ENCODE measurements at regions not wholly inside any gene's neighbourhood (a gene's known extent, or its start where the extent isn't known, plus 50 kb on each side); places are given as distances from the start of the nearest gene placed in this dataset.

- no peak for DNase-seq
- WGBS, 4 donors, result 72 to 84% (median 84%) methylated on average over 1 of the region's 1 CpG
- Histone ChIP-seq H3K27ac (no peak overlapping the region), H3K9me3 (no peaks in the 10 kb centered on the region), H3K4me3 (no peak overlapping the region), H3K27me3 (no peaks in the 10 kb centered on the region), H3K36me3 (no peaks in the 10 kb centered on the region), H3K4me1 (no peaks in the 10 kb centered on the region)
- TF ChIP-seq POLR2A (IDR thresholded peaks at IDR 0.05) (no peak), CTCF (IDR thresholded peaks at IDR 0.05) (no peak)
- no peak for ATAC-seq
- intact Hi-C loops (cut with DNase I), result loop anchor here in 2 of 10 donors (10.0 kb wide), 2 partner anchors 374 to 594 kb away; no protein-coding TSS in a partner anchor
These were observed 388.9 kb upstream of the MAN1A1 start for GRCh38 chr6:119738425-119738824.

GRCh38 chr6:119736296-119737021 is 386.9 kb upstream of the MAN1A1 start:
- no peak for DNase-seq
- no peak for ATAC-seq
- WGBS, 4 donors, result 51 to 66% (median 61%) methylated on average over 4 of the region's 4 CpGs
- H3K4me3 ChIP-seq, result no peak overlapping the region
- H3K27me3 ChIP-seq, result no peaks in the 10 kb centered on the region
- H3K4me1 ChIP-seq, result no peaks in the 10 kb centered on the region
- TF ChIP-seq POLR2A (IDR thresholded peaks at IDR 0.05) (no peak), CTCF (IDR thresholded peaks at IDR 0.05) (no peak)
- H3K36me3 ChIP-seq, result no peaks in the 10 kb centered on the region
- no peaks in the 10 kb centered on the region for H3K9me3 ChIP-seq
- no peak overlapping the region for H3K27ac ChIP-seq
- intact Hi-C loops (cut with DNase I), result loop anchor here in 2 of 10 donors (10.0 kb wide), 2 partner anchors 372 to 592 kb away; no protein-coding TSS in a partner anchor

GRCh38 chr6:119735530-119735929 is 386.0 kb upstream of the MAN1A1 start:
- peak overlapping the region in 1 of 12 donors; percentile 20 for H3K27ac ChIP-seq
- no peaks in the 10 kb centered on the region for H3K36me3 ChIP-seq
- no peak for TF ChIP-seq CTCF (IDR thresholded peaks at IDR 0.05)
- no peak for TF ChIP-seq POLR2A (IDR thresholded peaks at IDR 0.05)
- H3K4me3 ChIP-seq, result no peak overlapping the region
- no peaks in the 10 kb centered on the region for H3K27me3 ChIP-seq
- ATAC-seq (no peak), DNase-seq (no peak)
- intact Hi-C loops (cut with DNase I), result loop anchor here in 2 of 10 donors (10.0 kb wide), 2 partner anchors 371 to 591 kb away; no protein-coding TSS in a partner anchor
- 77 to 82% (median 78%) methylated on average over 4 of the region's 4 CpGs for whole genome bisulfite sequencing, 4 donors
- no peaks in the 10 kb centered on the region for H3K9me3 ChIP-seq
- H3K4me1 ChIP-seq, result no peaks in the 10 kb centered on the region

GRCh38 chr6:119734227-119734626 is 384.7 kb upstream of the MAN1A1 start:
- no peak for DNase-seq
- TF ChIP-seq POLR2A (IDR thresholded peaks at IDR 0.05) (no peak), CTCF (IDR thresholded peaks at IDR 0.05) (no peak)
- Histone ChIP-seq H3K36me3 (no peaks in the 10 kb centered on the region), H3K4me1 (no peaks in the 10 kb centered on the region), H3K27me3 (no peaks in the 10 kb centered on the region), H3K27ac (no peak overlapping the region), H3K4me3 (no peak overlapping the region), H3K9me3 (no peaks in the 10 kb centered on the region)
- ATAC-seq, result no peak
- 92 to 98% (median 96%) methylated on average over 1 of the region's 1 CpG for WGBS, 4 donors
- intact Hi-C loops (cut with DNase I), result loop anchor here in 2 of 10 donors (10.0 kb wide), 2 partner anchors 369 to 589 kb away; no protein-coding TSS in a partner anchor

Measured in heart left ventricle (tissue), 16 donors.